HepG2 (cell line): ENCODE measurements at regions not wholly inside any gene's neighbourhood (a gene's known extent, or its start where the extent isn't known, plus 50 kb on each side); places are given as distances from the start of the nearest gene placed in this dataset.

Source experiments
- ATAC-seq: fragments of 200-7000 bp; cut with Tn5 transposase; 3 replicates; pipeline ENCODE4 v1.9.1; 2020; ENCODE audit warnings: mild to moderate bottlenecking, moderate library complexity
- BruUV-seq: library from RNA; stranded (reverse); fragments of 400-500 nt; replicated peaks from 2 replicates; lab custom pipeline; 2021; lab: Mats Ljungman, UMichigan
- CTCF ChIA-PET: fragments of 300-600 bp; formaldehyde crosslinking; extraction: SDS; loops from one replicate; lab custom pipeline; 2021; ENCODE audit warnings: low total read pairs, inconsistent platforms, low intra/inter-chr PET ratio; lab: Yijun Ruan, JAX
- POLR2A ChIA-PET: fragments of 350-600 bp; sonication (Branson Sonifier 250); formaldehyde crosslinking; loops from one replicate; lab custom pipeline; 2020; ENCODE audit warnings: antibody characterized with exemption, inconsistent platforms; lab: Yijun Ruan, JAX
- DNase-seq: peaks from one replicate; pipeline ENCODE4 v3.0.0-alpha.2; 2015; ENCODE audit warnings: low spot score
- FAIRE-seq: peaks from 3 replicates; lab custom pipeline; 2011; peaks lifted over from hg19 to GRCh38; lab: Jason Lieb, UNC
- H2AFZ ChIP-seq: one replicate; pipeline ENCODE4 v1.6.1; 2011; ENCODE audit warnings: low read length, inconsistent platforms
- H3K27ac ChIP-seq: fragments of 300-600 bp; 3 replicates; pipeline ENCODE4 v1.8.0; 2011; ENCODE audit warnings: mixed run types, mild to moderate bottlenecking, mixed read lengths, low read length, inconsistent platforms; ENCODE audit not compliant: insufficient read depth; ENCODE audit errors: extremely low read length
- H3K27me3 ChIP-seq, 2 experiments: fragments of 200-600 bp in 1 of 2; 2 replicates in 1 of 2; 3 replicates in 1 of 2; pipeline versions ENCODE4 v1.6.0 to v1.8.0; 2011; ENCODE audit warnings: low read length in 2 of 2, mild to moderate bottlenecking in 2 of 2, moderate library complexity in 2 of 2, inconsistent platforms in 1 of 2; ENCODE audit not compliant: insufficient read depth in 2 of 2, control insufficient read depth in 1 of 2
- H3K36me3 ChIP-seq, 2 experiments: fragments of 200-600 bp in 1 of 2; replicated peaks in 1 of 2; 2 replicates in 1 of 2; 3 replicates in 1 of 2; pipeline versions ENCODE4 v1.5.1 to v1.8.0; 2011; ENCODE audit warnings: low read length in 2 of 2, inconsistent platforms in 1 of 2; ENCODE audit not compliant: insufficient read depth in 2 of 2, control insufficient read depth in 1 of 2
- H3K4me1 ChIP-seq: 2 replicates; pipeline ENCODE4 v1.5.1; 2012; ENCODE audit warnings: low read length, inconsistent platforms; ENCODE audit not compliant: insufficient read depth
- H3K4me2 ChIP-seq: 2 replicates; pipeline ENCODE4 v1.6.0; 2011; ENCODE audit warnings: low read depth, low read length, inconsistent platforms
- H3K4me3 ChIP-seq, 3 experiments: fragments of 200-600 bp in 1 of 3; sonication (generic), shearing (Covaris generic) in 1 of 3; replicated peaks in 1 of 3; 2 replicates each; pipeline ENCODE4 v1.5.1; 2011 to 2016; ENCODE audit warnings: low read length in 3 of 3, inconsistent platforms in 2 of 3, low read depth in 2 of 3, mild to moderate bottlenecking in 2 of 3, control low read depth in 1 of 3, mixed read lengths in 1 of 3; ENCODE audit not compliant: insufficient read depth in 1 of 3
- H3K79me2 ChIP-seq: one replicate; pipeline ENCODE4 v1.6.1; 2011; ENCODE audit warnings: low read length, inconsistent platforms; ENCODE audit not compliant: insufficient read depth
- H3K9ac ChIP-seq: 2 replicates; pipeline ENCODE4 v1.6.0; 2011; ENCODE audit warnings: mild to moderate bottlenecking, low read depth, low read length, inconsistent platforms; ENCODE audit not compliant: insufficient read depth
- H3K9me3 ChIP-seq: 2 replicates; pipeline ENCODE4 v1.5.1; 2012; ENCODE audit warnings: mild to moderate bottlenecking, low read length
- H4K20me1 ChIP-seq: 2 replicates; pipeline ENCODE4 v1.6.0; 2011; ENCODE audit warnings: inconsistent platforms, mild to moderate bottlenecking, low read length, moderate library complexity; ENCODE audit not compliant: insufficient read depth
- ATF5 ChIP-seq: sonication (generic); formaldehyde crosslinking; IDR thresholded peaks from 2 replicates; pipeline ENCODE4 v1.4.0; 2020; ENCODE audit warnings: mild to moderate bottlenecking, low read depth, missing genetic modification reagents
- CEBPG ChIP-seq: IDR thresholded peaks from 2 replicates; pipeline ENCODE4 v1.6.1; 2016
- E2F5 ChIP-seq: sonication (generic); formaldehyde crosslinking; conservative IDR thresholded peaks from 2 replicates; pipeline ENCODE4 v1.4.0; 2020; ENCODE audit warnings: missing genetic modification reagents
- MAFF ChIP-seq: IDR thresholded peaks from 2 replicates; pipeline ENCODE4 v1.6.1; 2011; ENCODE audit warnings: low read depth, low read length, improper control_type of control experiment
- MXD4 ChIP-seq: IDR thresholded peaks from 2 replicates; pipeline ENCODE4 v1.6.1; 2016; ENCODE audit warnings: mild to moderate bottlenecking, missing biosample characterization, missing genetic modification reagents
- RFXANK ChIP-seq: IDR thresholded peaks from 2 replicates; pipeline ENCODE4 v1.6.1; 2016
- SALL1 ChIP-seq: sonication (generic); formaldehyde crosslinking; IDR thresholded peaks from 2 replicates; pipeline ENCODE4 v1.8.0; 2022; ENCODE audit warnings: mild to moderate bottlenecking, missing genetic modification reagents
- ZNF274 ChIP-seq: sonication (generic); formaldehyde crosslinking; IDR thresholded peaks from 2 replicates; pipeline ENCODE4 v1.5.1; 2020; ENCODE audit warnings: mild to moderate bottlenecking, missing genetic modification reagents
- ZNF672 ChIP-seq: sonication (generic); formaldehyde crosslinking; IDR thresholded peaks from 2 replicates; pipeline ENCODE4 v1.8.1; 2022; ENCODE audit warnings: missing genetic modification reagents
- ZNF710 ChIP-seq: sonication (generic); formaldehyde crosslinking; IDR thresholded peaks from 2 replicates; pipeline ENCODE4 v1.5.0; 2020; ENCODE audit warnings: mild to moderate bottlenecking, missing genetic modification reagents, borderline replicate concordance
- ZNF776 ChIP-seq: sonication (generic); formaldehyde crosslinking; IDR thresholded peaks from 2 replicates; pipeline ENCODE4 v1.4.0; 2020; ENCODE audit warnings: mild to moderate bottlenecking, missing genetic modification reagents
- ZSCAN25 ChIP-seq: sonication (generic); formaldehyde crosslinking; IDR thresholded peaks from 2 replicates; pipeline ENCODE4 v1.8.0; 2022; ENCODE audit warnings: mild to moderate bottlenecking, missing genetic modification reagents
- whole genome bisulfite sequencing: methylation state at CpG from one replicate; pipeline ENCODE4 v1.1.6; 2017; ENCODE audit warnings: low lambda C conversion rate; 5-methylcytosine and 5-hydroxymethylcytosine counted together
- in situ Hi-C: cut with HindIII; loops from 2 replicates; pipeline ENCODE4 v1.10.0; 2017; ENCODE audit warnings: low pct_unique_long_range_greater_than_20kb; ENCODE audit not compliant: extremely low pct_ligation_motif_present
- intact Hi-C: fragments of 100-400 bp; cut with micrococcal nuclease; formaldehyde crosslinking; loops from one replicate; pipeline ENCODE4 v1.10.0; 2022; ENCODE audit not compliant: unreplicated experiment

GRCh38 chr5:107149243-107150005 is 521.3 kb downstream of the EFNA5 start:
- intact Hi-C loops: no loop called here
- ATAC-seq: no peak
- Histone ChIP-seq H3K4me2 (no peak overlapping the region), H3K79me2 (no peaks in the 10 kb centered on the region), H2AFZ (no peak overlapping the region), H3K27ac (no peak overlapping the region), H3K36me3 (no peaks in the 10 kb centered on the region), H3K9me3 (no peaks in the 10 kb centered on the region), H3K4me1 (no peaks in the 10 kb centered on the region), H3K9ac (no peak overlapping the region), H4K20me1 (no peaks in the 10 kb centered on the region)
- WGBS: 3% methylated on average over 3 of the region's 3 CpGs
- in situ Hi-C loops: no loop called here
- POLR2A ChIA-PET: no interaction called here
- CTCF ChIA-PET: no interaction called here
- TF ChIP-seq SALL1 (CRISPR knock-in tag) (no peak), ZNF672 (no peak), ATF5 (CRISPR knock-in tag) (no peak), ZSCAN25 (no peak), ZNF776 (no peak), CEBPG (CRISPR knock-in tag) (no peak), MAFF (no peak), MXD4 (no peak), ZNF274 (CRISPR knock-in tag) (no peak)
- TF ChIP-seq, all 625 proteins: peak for 0
- DNase-seq: no peak
- Histone ChIP-seq H3K4me3 (no peak overlapping the region), H3K27me3 (no peaks in the 10 kb centered on the region)
- FAIRE-seq: no peak
- BruUV-seq: no TSS peak

GRCh38 chr5:107147589-107147988 is 523.1 kb downstream of the EFNA5 start:
- BruUV-seq: no TSS peak
- no peak overlapping the region for H3K4me3 ChIP-seq
- H3K4me1 ChIP-seq: no peaks in the 10 kb centered on the region
- H3K9ac ChIP-seq: no peak overlapping the region
- FAIRE-seq: no peak
- H3K9me3 ChIP-seq: no peaks in the 10 kb centered on the region
- POLR2A ChIA-PET: no interaction called here
- H4K20me1 ChIP-seq: no peaks in the 10 kb centered on the region
- no peaks in the 10 kb centered on the region for H3K27me3 ChIP-seq
- H3K36me3 ChIP-seq: no peaks in the 10 kb centered on the region
- no peak for DNase-seq
- H3K4me2 ChIP-seq: no peak overlapping the region
- in situ Hi-C loops (no loop called here), intact Hi-C loops (no loop called here)
- CTCF ChIA-PET: no interaction called here
- no peak for ATAC-seq
- WGBS: 38% methylated on average over 1 of the region's 1 CpG
- H3K27ac ChIP-seq: no peak overlapping the region
- no peak overlapping the region for H2AFZ ChIP-seq
- no peak for TF ChIP-seq ZNF710 (CRISPR knock-in tag)
- no peak for TF ChIP-seq RFXANK
- no peak for TF ChIP-seq E2F5 (CRISPR knock-in tag)
- TF ChIP-seq, all 625 proteins: peak for 0
- no peaks in the 10 kb centered on the region for H3K79me2 ChIP-seq
